ENCODE measurements at regions not wholly inside any gene's neighbourhood (a gene's known extent, or its start where the extent isn't known, plus 50 kb on each side); places are given as distances from the start of the nearest gene placed in this dataset.

GRCh38 chr2:118496870-118497611, 350.4 kb downstream of the EN1 start:
- no peak overlapping the region for H3K27ac ChIP-seq (ENCODE audit: low read depth, low read length)
- H3K9ac ChIP-seq (ENCODE audit: low read length in 5 of 5), result no peak overlapping the region
- peaks cover 0 to 4% (median 2%) of the 10 kb centered on the region in 5 donors for H3K9me3 ChIP-seq (ENCODE audit: control insufficient read depth in 5 of 5, low read length in 5 of 5)
- H3K4me1 ChIP-seq (ENCODE audit: control insufficient read depth in 5 of 5, insufficient read depth in 5 of 5, low read length in 5 of 5), result no peaks in the 10 kb centered on the region
- H3K36me3 ChIP-seq (ENCODE audit: control insufficient read depth in 5 of 5, insufficient read depth in 5 of 5, low read length in 5 of 5), result no peaks in the 10 kb centered on the region
- no peak overlapping the region for H3K4me3 ChIP-seq (ENCODE audit: low read depth in 1 of 5, low read length in 5 of 5)
- H3K27me3 ChIP-seq (ENCODE audit: control insufficient read depth in 5 of 5, insufficient read depth in 4 of 5, low read length in 5 of 5), result peaks cover 0 to 3% (median 0%) of the 10 kb centered on the region in 5 donors

DNA sequence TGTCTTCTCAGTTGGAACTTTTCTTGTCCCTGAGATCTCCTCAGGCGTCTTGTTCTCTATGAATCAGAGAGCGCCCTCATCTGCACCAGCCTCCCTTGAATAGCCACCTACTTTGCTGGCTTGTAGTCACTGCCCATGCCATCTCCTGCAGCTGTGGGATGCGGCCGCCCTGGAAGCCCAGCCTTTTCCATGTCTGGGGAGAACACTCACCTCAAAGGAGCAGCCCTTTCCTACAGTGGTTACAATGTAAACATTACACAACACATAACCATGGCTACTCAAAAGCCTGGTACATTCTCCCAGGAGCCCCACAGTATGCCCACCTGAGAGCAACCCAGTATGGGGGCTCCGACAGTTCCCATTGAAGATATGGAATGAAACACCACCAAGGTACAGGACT, 351.0 kb downstream of the EN1 start:
- no peak overlapping the region for H3K9ac ChIP-seq (ENCODE audit: low read length in 5 of 5)
- no peaks in the 10 kb centered on the region for H3K36me3 ChIP-seq (ENCODE audit: control insufficient read depth in 5 of 5, insufficient read depth in 5 of 5, low read length in 5 of 5)
- no peak overlapping the region for H3K4me3 ChIP-seq (ENCODE audit: low read depth in 1 of 5, low read length in 5 of 5)
- peaks cover 0 to 3% (median 0%) of the 10 kb centered on the region in 5 donors for H3K27me3 ChIP-seq (ENCODE audit: control insufficient read depth in 5 of 5, insufficient read depth in 4 of 5, low read length in 5 of 5)
- no peak overlapping the region for H3K27ac ChIP-seq (ENCODE audit: low read depth, low read length)
- H3K4me1 ChIP-seq (ENCODE audit: control insufficient read depth in 5 of 5, insufficient read depth in 5 of 5, low read length in 5 of 5), result no peaks in the 10 kb centered on the region
- peaks cover 0 to 6% (median 4%) of the 10 kb centered on the region in 5 donors for H3K9me3 ChIP-seq (ENCODE audit: control insufficient read depth in 5 of 5, low read length in 5 of 5)

GRCh38 chr2:118495290-118495689, 352.2 kb downstream of the EN1 start:
- H3K9me3 ChIP-seq (ENCODE audit: control insufficient read depth in 5 of 5, low read length in 5 of 5), result peaks cover 0 to 6% (median 4%) of the 10 kb centered on the region in 5 donors
- no peak overlapping the region for H3K4me3 ChIP-seq (ENCODE audit: low read depth in 1 of 5, low read length in 5 of 5)
- no peaks in the 10 kb centered on the region for H3K4me1 ChIP-seq (ENCODE audit: control insufficient read depth in 5 of 5, insufficient read depth in 5 of 5, low read length in 5 of 5)
- H3K9ac ChIP-seq (ENCODE audit: low read length in 5 of 5), result no peak overlapping the region
- peaks cover 0 to 8% (median 0%) of the 10 kb centered on the region in 5 donors for H3K27me3 ChIP-seq (ENCODE audit: control insufficient read depth in 5 of 5, insufficient read depth in 4 of 5, low read length in 5 of 5)
- H3K27ac ChIP-seq (ENCODE audit: low read depth, low read length), result no peak overlapping the region
- no peaks in the 10 kb centered on the region for H3K36me3 ChIP-seq (ENCODE audit: control insufficient read depth in 5 of 5, insufficient read depth in 5 of 5, low read length in 5 of 5)

- H3K27ac ChIP-seq (ENCODE audit: low read depth, low read length), result no peak overlapping the region
- peaks cover 0 to 8% (median under 1%) of the 10 kb centered on the region in 5 donors for H3K27me3 ChIP-seq (ENCODE audit: control insufficient read depth in 5 of 5, insufficient read depth in 4 of 5, low read length in 5 of 5)
- peaks cover 0 to 6% (median 4%) of the 10 kb centered on the region in 5 donors for H3K9me3 ChIP-seq (ENCODE audit: control insufficient read depth in 5 of 5, low read length in 5 of 5)
- H3K36me3 ChIP-seq (ENCODE audit: control insufficient read depth in 5 of 5, insufficient read depth in 5 of 5, low read length in 5 of 5), result no peaks in the 10 kb centered on the region
- H3K4me1 ChIP-seq (ENCODE audit: control insufficient read depth in 5 of 5, insufficient read depth in 5 of 5, low read length in 5 of 5), result no peaks in the 10 kb centered on the region
- H3K9ac ChIP-seq (ENCODE audit: low read length in 5 of 5), result no peak overlapping the region
- H3K4me3 ChIP-seq (ENCODE audit: low read depth in 1 of 5, low read length in 5 of 5), result no peak overlapping the region
Observed at GRCh38 chr2:118493213-118493612, 354.2 kb downstream of the EN1 start.

DNA sequence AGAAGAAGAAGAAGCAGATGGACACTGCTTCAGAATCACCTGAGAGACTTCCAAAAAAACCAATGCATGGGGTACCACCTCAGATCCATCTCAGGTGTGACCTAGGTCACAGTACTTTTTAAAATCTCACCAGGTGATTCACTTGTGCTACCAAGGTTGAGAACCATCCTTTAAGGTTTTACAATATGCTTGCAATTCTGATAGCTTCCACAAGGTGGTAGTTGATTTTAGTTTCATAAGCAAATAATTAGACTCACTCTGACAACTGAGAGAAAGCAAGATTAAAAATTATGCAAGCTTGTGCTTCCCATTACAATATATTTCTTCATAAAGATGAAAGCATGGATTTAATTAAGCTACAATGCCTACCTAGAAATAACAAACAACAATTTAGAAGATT, 355.1 kb downstream of the EN1 start:
- Histone ChIP-seq H3K4me3 (ENCODE audit: low read depth in 1 of 5, low read length in 5 of 5) (no peak overlapping the region), H3K27ac (ENCODE audit: low read depth, low read length) (no peak overlapping the region), H3K9me3 (ENCODE audit: control insufficient read depth in 5 of 5, low read length in 5 of 5) (peaks cover 0 to 6% (median 4%) of the 10 kb centered on the region in 5 donors), H3K27me3 (ENCODE audit: control insufficient read depth in 5 of 5, insufficient read depth in 4 of 5, low read length in 5 of 5) (peaks cover 0 to 7% (median 3%) of the 10 kb centered on the region in 5 donors), H3K36me3 (ENCODE audit: control insufficient read depth in 5 of 5, insufficient read depth in 5 of 5, low read length in 5 of 5) (no peaks in the 10 kb centered on the region), H3K9ac (ENCODE audit: low read length in 5 of 5) (no peak overlapping the region), H3K4me1 (ENCODE audit: control insufficient read depth in 5 of 5, insufficient read depth in 5 of 5, low read length in 5 of 5) (no peaks in the 10 kb centered on the region)

DNA sequence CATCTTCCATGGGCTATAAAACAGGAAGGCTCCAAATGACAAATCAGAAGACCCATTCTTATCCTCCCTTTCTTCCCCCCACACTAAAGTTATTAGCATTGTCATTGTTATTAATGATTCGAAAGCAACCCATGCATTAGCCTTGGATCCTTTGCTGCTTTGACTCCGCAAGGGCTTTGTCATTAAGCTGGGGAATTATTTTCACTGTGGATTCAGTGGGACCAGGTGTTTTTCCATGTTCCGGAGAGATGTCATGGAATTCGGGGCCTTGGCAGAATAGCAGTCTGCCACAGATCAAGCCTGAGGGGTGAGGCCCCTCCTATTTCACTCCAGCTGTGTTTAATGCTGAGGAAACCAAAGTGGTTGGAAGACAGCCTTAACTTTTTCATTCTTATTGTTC, 357.1 kb downstream of the EN1 start:
- no peak overlapping the region for H3K9ac ChIP-seq (ENCODE audit: low read length in 5 of 5)
- peaks cover 0 to 4% (median 3%) of the 10 kb centered on the region in 5 donors for H3K27me3 ChIP-seq (ENCODE audit: control insufficient read depth in 5 of 5, insufficient read depth in 4 of 5, low read length in 5 of 5)
- H3K36me3 ChIP-seq (ENCODE audit: control insufficient read depth in 5 of 5, insufficient read depth in 5 of 5, low read length in 5 of 5), result no peaks in the 10 kb centered on the region
- no peaks in the 10 kb centered on the region for H3K4me1 ChIP-seq (ENCODE audit: control insufficient read depth in 5 of 5, insufficient read depth in 5 of 5, low read length in 5 of 5)
- H3K27ac ChIP-seq (ENCODE audit: low read depth, low read length), result no peak overlapping the region
- peaks cover 0 to 6% (median 4%) of the 10 kb centered on the region in 5 donors for H3K9me3 ChIP-seq (ENCODE audit: control insufficient read depth in 5 of 5, low read length in 5 of 5)
- no peak overlapping the region for H3K4me3 ChIP-seq (ENCODE audit: low read depth in 1 of 5, low read length in 5 of 5)

GRCh38 chr2:118489712-118490299, 357.6 kb downstream of the EN1 start:
- Histone ChIP-seq H3K27me3 (ENCODE audit: control insufficient read depth in 5 of 5, insufficient read depth in 4 of 5, low read length in 5 of 5) (peaks cover 0 to 4% (median 3%) of the 10 kb centered on the region in 5 donors), H3K4me3 (ENCODE audit: low read depth in 1 of 5, low read length in 5 of 5) (no peak overlapping the region), H3K4me1 (ENCODE audit: control insufficient read depth in 5 of 5, insufficient read depth in 5 of 5, low read length in 5 of 5) (no peaks in the 10 kb centered on the region), H3K27ac (ENCODE audit: low read depth, low read length) (no peak overlapping the region), H3K36me3 (ENCODE audit: control insufficient read depth in 5 of 5, insufficient read depth in 5 of 5, low read length in 5 of 5) (no peaks in the 10 kb centered on the region), H3K9ac (ENCODE audit: low read length in 5 of 5) (no peak overlapping the region), H3K9me3 (ENCODE audit: control insufficient read depth in 5 of 5, low read length in 5 of 5) (peaks cover 0 to 6% (median 4%) of the 10 kb centered on the region in 5 donors)

DNA sequence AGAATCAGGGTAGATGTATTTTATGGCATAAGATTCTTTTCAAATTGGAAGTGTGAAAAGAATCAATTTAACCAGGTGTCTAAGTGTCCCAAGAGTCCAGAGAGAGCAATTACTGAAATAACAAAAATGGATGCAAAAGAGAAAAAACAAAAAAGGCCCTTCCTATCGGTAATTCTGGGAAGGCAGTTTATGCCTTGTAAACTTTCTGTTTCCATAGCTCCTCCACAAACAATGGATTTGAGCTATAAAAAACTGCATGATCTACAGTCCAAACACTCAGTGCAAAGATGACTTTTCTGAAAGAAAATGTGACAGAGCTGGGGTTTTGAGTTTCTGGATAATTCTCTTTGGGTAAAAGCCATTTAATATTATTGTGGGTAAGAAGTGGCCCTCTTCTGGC, 366.1 kb downstream of the EN1 start:
- Histone ChIP-seq H3K4me3 (ENCODE audit: low read depth in 1 of 5, low read length in 5 of 5) (no peak overlapping the region), H3K27me3 (ENCODE audit: control insufficient read depth in 5 of 5, insufficient read depth in 4 of 5, low read length in 5 of 5) (peaks cover 0 to 7% (median 5%) of the 10 kb centered on the region in 5 donors), H3K4me1 (ENCODE audit: control insufficient read depth in 5 of 5, insufficient read depth in 5 of 5, low read length in 5 of 5) (no peaks in the 10 kb centered on the region), H3K36me3 (ENCODE audit: control insufficient read depth in 5 of 5, insufficient read depth in 5 of 5, low read length in 5 of 5) (no peaks in the 10 kb centered on the region), H3K27ac (ENCODE audit: low read depth, low read length) (no peak overlapping the region), H3K9ac (ENCODE audit: low read length in 5 of 5) (no peak overlapping the region), H3K9me3 (ENCODE audit: control insufficient read depth in 5 of 5, low read length in 5 of 5) (no peaks in the 10 kb centered on the region)

DNA sequence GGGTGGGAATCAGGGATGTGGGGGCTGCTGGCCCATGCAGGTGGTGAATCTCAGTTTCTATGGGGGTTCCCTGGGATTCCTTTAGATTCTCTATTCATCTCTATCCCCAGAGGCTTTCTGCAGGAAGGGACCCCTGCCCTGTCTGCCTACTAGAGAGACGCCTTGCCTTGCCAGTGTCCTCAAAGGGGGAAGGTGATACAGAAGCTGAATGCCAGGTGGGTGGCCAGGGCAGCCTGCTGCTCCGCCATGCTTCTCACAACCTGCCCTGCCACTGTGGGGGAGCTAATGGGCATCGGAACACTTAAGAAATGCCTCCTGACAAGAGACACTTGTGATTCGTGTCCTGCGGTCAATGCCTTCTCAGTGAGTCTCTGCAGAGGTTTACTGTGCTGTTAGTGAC, 368.4 kb downstream of the EN1 start:
- H3K4me1 ChIP-seq (ENCODE audit: control insufficient read depth in 5 of 5, insufficient read depth in 5 of 5, low read length in 5 of 5), result no peaks in the 10 kb centered on the region
- no peak overlapping the region for H3K4me3 ChIP-seq (ENCODE audit: low read depth in 1 of 5, low read length in 5 of 5)
- H3K9me3 ChIP-seq (ENCODE audit: control insufficient read depth in 5 of 5, low read length in 5 of 5), result no peaks in the 10 kb centered on the region
- no peaks in the 10 kb centered on the region for H3K36me3 ChIP-seq (ENCODE audit: control insufficient read depth in 5 of 5, insufficient read depth in 5 of 5, low read length in 5 of 5)
- H3K27ac ChIP-seq (ENCODE audit: low read depth, low read length), result no peak overlapping the region
- H3K9ac ChIP-seq (ENCODE audit: low read length in 5 of 5), result no peak overlapping the region
- H3K27me3 ChIP-seq (ENCODE audit: control insufficient read depth in 5 of 5, insufficient read depth in 4 of 5, low read length in 5 of 5), result peaks cover 0 to 7% (median 5%) of the 10 kb centered on the region in 5 donors

GRCh38 chr2:118477111-118477862, 370.2 kb downstream of the EN1 start:
- H3K27ac ChIP-seq (ENCODE audit: low read depth, low read length), result no peak overlapping the region
- H3K4me1 ChIP-seq (ENCODE audit: control insufficient read depth in 5 of 5, insufficient read depth in 5 of 5, low read length in 5 of 5), result no peaks in the 10 kb centered on the region
- no peak overlapping the region for H3K4me3 ChIP-seq (ENCODE audit: low read depth in 1 of 5, low read length in 5 of 5)
- H3K9me3 ChIP-seq (ENCODE audit: control insufficient read depth in 5 of 5, low read length in 5 of 5), result no peaks in the 10 kb centered on the region
- H3K9ac ChIP-seq (ENCODE audit: low read length in 5 of 5), result no peak overlapping the region
- peaks cover 0 to 7% (median 3%) of the 10 kb centered on the region in 5 donors for H3K27me3 ChIP-seq (ENCODE audit: control insufficient read depth in 5 of 5, insufficient read depth in 4 of 5, low read length in 5 of 5)
- H3K36me3 ChIP-seq (ENCODE audit: control insufficient read depth in 5 of 5, insufficient read depth in 5 of 5, low read length in 5 of 5), result no peaks in the 10 kb centered on the region
